ENCODE measurements at regions not wholly inside any gene's neighbourhood (a gene's known extent, or its start where the extent isn't known, plus 50 kb on each side); places are given as distances from the start of the nearest gene placed in this dataset.
"Not testable (repeated sequence)": the region's sequence is repeated elsewhere in the genome, so short reads cannot be mapped to it uniquely, and the experiment has no call there.

- DNase-seq = no peak
Observed at GRCh38 chr11:25775603-25776002, 556.3 kb upstream of the ANO3 start.

- no peak for DNase-seq
Observed at GRCh38 chr11:25776238-25776637, 555.7 kb upstream of the ANO3 start.

GRCh38 chr11:25777343-25777742 is 554.6 kb upstream of the ANO3 start:
- no peak for DNase-seq

GRCh38 chr11:25779033-25779432 is 552.9 kb upstream of the ANO3 start:
- DNase-seq = no peak

GRCh38 chr11:25787416-25787815 is 544.5 kb upstream of the ANO3 start:
- no peak for DNase-seq

GRCh38 chr11:25790396-25790795 is 541.5 kb upstream of the ANO3 start:
- DNase-seq = no peak

- no peak for DNase-seq
Observed at GRCh38 chr11:25793637-25794036, 538.3 kb upstream of the ANO3 start.

- DNase-seq = no peak
Observed at GRCh38 chr11:25794804-25795203, 537.1 kb upstream of the ANO3 start.

GRCh38 chr11:25816411-25816810 is 515.5 kb upstream of the ANO3 start:
- no peak for DNase-seq

- no peak for DNase-seq
Observed at GRCh38 chr11:25824688-25825087, 507.2 kb upstream of the ANO3 start.

- not testable (repeated sequence) for DNase-seq
Observed at GRCh38 chr11:25831485-25831884, 500.4 kb upstream of the ANO3 start.

- no peak for DNase-seq
Observed at GRCh38 chr11:25838918-25839625, 492.9 kb upstream of the ANO3 start.

GRCh38 chr11:25844811-25845210 is 487.1 kb upstream of the ANO3 start:
- DNase-seq = no peak

- no peak for DNase-seq
Observed at GRCh38 chr11:25855916-25856315, 476.0 kb upstream of the ANO3 start.

GRCh38 chr11:25859776-25860175 is 472.2 kb upstream of the ANO3 start:
- DNase-seq = no peak

GRCh38 chr11:25860677-25861450 is 471.1 kb upstream of the ANO3 start:
- no peak for DNase-seq

- no peak for DNase-seq
Observed at GRCh38 chr11:25862159-25862558, 469.8 kb upstream of the ANO3 start.

GRCh38 chr11:25863986-25864385 is 467.9 kb upstream of the ANO3 start:
- DNase-seq = no peak

- DNase-seq = no peak
Observed at GRCh38 chr11:25876456-25876965, 455.4 kb upstream of the ANO3 start.

GRCh38 chr11:25886036-25886435 is 445.9 kb upstream of the ANO3 start:
- no peak for DNase-seq

GRCh38 chr11:25890626-25891260 is 441.2 kb upstream of the ANO3 start:
- DNase-seq = no peak

GRCh38 chr11:25891960-25892359 is 440.0 kb upstream of the ANO3 start:
- no peak for DNase-seq

GRCh38 chr11:25899617-25900160 is 432.2 kb upstream of the ANO3 start:
- no peak for DNase-seq

- DNase-seq = no peak
Observed at GRCh38 chr11:25900814-25901213, 431.1 kb upstream of the ANO3 start.

Measured in suppressor macrophage treated with lipopolysaccharide for 4 hours (primary cell).